H9 (cell line): ENCODE measurements at regions not wholly inside any gene's neighbourhood (a gene's known extent, or its start where the extent isn't known, plus 50 kb on each side); places are given as distances from the start of the nearest gene placed in this dataset.

Experiments used
- DNase-seq: peaks from one replicate; pipeline ENCODE4 v3.0.0-alpha.2; 2017
- H2AFZ ChIP-seq: one replicate; pipeline ENCODE4 v1.6.1; 2013; ENCODE audit warnings: mild to moderate bottlenecking, low read length, control low read depth, moderate library complexity
- H2AK5ac ChIP-seq: 2 replicates; pipeline ENCODE4 v1.6.1; 2013; ENCODE audit warnings: low read length, control low read depth, mixed read lengths; ENCODE audit not compliant: insufficient read length
- H2BK120ac ChIP-seq: one replicate; pipeline ENCODE4 v1.6.1; 2013; ENCODE audit warnings: low read depth, mild to moderate bottlenecking, low read length, control low read depth, inconsistent platforms; ENCODE audit not compliant: poor library complexity, severe bottlenecking
- H2BK12ac ChIP-seq: 2 replicates; pipeline ENCODE4 v1.6.1; 2013; ENCODE audit warnings: low read length, control low read depth, mixed read lengths, low read depth; ENCODE audit not compliant: insufficient read length
- H2BK15ac ChIP-seq: 2 replicates; pipeline ENCODE4 v1.6.1; 2013; ENCODE audit warnings: low read depth, low read length, control low read depth
- H2BK20ac ChIP-seq: one replicate; pipeline ENCODE4 v1.6.1; 2013; ENCODE audit warnings: low read depth, mild to moderate bottlenecking, low read length, control low read depth, inconsistent platforms; ENCODE audit not compliant: poor library complexity, severe bottlenecking
- H2BK5ac ChIP-seq: 2 replicates; pipeline ENCODE4 v1.6.1; 2013; ENCODE audit warnings: low read length, control low read depth, mixed read lengths; ENCODE audit not compliant: insufficient read length
- H3K14ac ChIP-seq: 2 replicates; pipeline ENCODE4 v1.6.1; 2013; ENCODE audit warnings: low read length, control low read depth; ENCODE audit not compliant: insufficient read depth
- H3K18ac ChIP-seq: 2 replicates; pipeline ENCODE4 v1.6.1; 2013; ENCODE audit warnings: low read depth, mild to moderate bottlenecking, mixed read lengths, low read length, control low read depth; ENCODE audit not compliant: insufficient read length
- H3K23ac ChIP-seq: 2 replicates; pipeline ENCODE4 v1.6.1; 2013; ENCODE audit warnings: low read length, control low read depth, mixed read lengths, low read depth; ENCODE audit not compliant: insufficient read length
- H3K23me2 ChIP-seq: 2 replicates; pipeline ENCODE4 v1.6.1; 2013; ENCODE audit warnings: low read depth, mild to moderate bottlenecking, mixed read lengths, low read length, control low read depth; ENCODE audit not compliant: insufficient read length, poor library complexity, severe bottlenecking
- H3K27ac ChIP-seq: 2 replicates; pipeline ENCODE4 v1.5.1; 2013; ENCODE audit warnings: low read length, control low read depth, mixed read lengths, low read depth; ENCODE audit not compliant: insufficient read length
- H3K27me3 ChIP-seq: 2 replicates; pipeline ENCODE4 v1.6.1; 2013; ENCODE audit warnings: low read length, control low read depth, inconsistent platforms; ENCODE audit not compliant: insufficient read depth
- H3K4ac ChIP-seq: 2 replicates; pipeline ENCODE4 v1.6.1; 2013; ENCODE audit warnings: low read depth, mild to moderate bottlenecking, control low read depth, inconsistent platforms, low read length, moderate library complexity
- H3K4me1 ChIP-seq: 2 replicates; pipeline ENCODE4 v1.6.1; 2013; ENCODE audit warnings: low read length, control low read depth, inconsistent platforms; ENCODE audit not compliant: insufficient read depth
- H3K4me2 ChIP-seq: 2 replicates; pipeline ENCODE4 v1.6.1; 2013; ENCODE audit warnings: low read length, control low read depth, mixed read lengths; ENCODE audit not compliant: insufficient read length, insufficient read depth
- H3K56ac ChIP-seq: 2 replicates; pipeline ENCODE4 v1.6.1; 2013; ENCODE audit warnings: low read depth, mild to moderate bottlenecking, mixed read lengths, low read length, control low read depth; ENCODE audit not compliant: insufficient read length
- H3K79me1 ChIP-seq: 2 replicates; pipeline ENCODE4 v1.6.1; 2013; ENCODE audit warnings: low read depth, mild to moderate bottlenecking, moderate library complexity, low read length, control low read depth, inconsistent platforms; ENCODE audit not compliant: insufficient read depth, poor library complexity, severe bottlenecking
- H3K79me2 ChIP-seq: 2 replicates; pipeline ENCODE4 v1.6.1; 2013; ENCODE audit warnings: low read length, control low read depth, inconsistent platforms; ENCODE audit not compliant: insufficient read depth
- H3K9ac ChIP-seq: 2 replicates; pipeline ENCODE4 v1.6.1; 2013; ENCODE audit warnings: low read length, control low read depth, mixed read lengths; ENCODE audit not compliant: insufficient read length; ENCODE audit errors: extremely low read depth
- H3K9me3 ChIP-seq: one replicate; pipeline ENCODE4 v1.6.1; 2013; ENCODE audit warnings: low read depth, low read length, inconsistent platforms; ENCODE audit not compliant: control insufficient read depth
- H3T11ph ChIP-seq: one replicate; pipeline ENCODE4 v1.6.1; 2013; ENCODE audit warnings: mild to moderate bottlenecking, low read length, control low read depth, inconsistent platforms
- H4K20me1 ChIP-seq: one replicate; pipeline ENCODE4 v1.6.1; 2013; ENCODE audit not compliant: control insufficient read depth, insufficient read length, insufficient read depth
- H4K5ac ChIP-seq: 2 replicates; pipeline ENCODE4 v1.6.1; 2013; ENCODE audit warnings: low read depth, mild to moderate bottlenecking, mixed read lengths, low read length, control low read depth; ENCODE audit not compliant: insufficient read length
- H4K8ac ChIP-seq: replicated peaks from 2 replicates; pipeline ENCODE4 v1.6.1; 2013; ENCODE audit warnings: low read length, control low read depth, mixed read lengths, low read depth; ENCODE audit not compliant: insufficient read length
- H4K91ac ChIP-seq: 2 replicates; pipeline ENCODE4 v1.6.1; 2013; ENCODE audit warnings: low read depth, mild to moderate bottlenecking, moderate library complexity, mixed read lengths, low read length, control low read depth; ENCODE audit not compliant: insufficient read length
- H3K27ac Mint-ChIP-seq, 3 experiments: 2 replicates in 2 of 3; 3 replicates in 1 of 3; pipeline ENCODE4 v1.8.0; 2020 to 2021; ENCODE audit warnings: mixed read lengths in 3 of 3, mild to moderate bottlenecking in 1 of 3, moderate library complexity in 1 of 3
- H3K27me3 Mint-ChIP-seq: 2 replicates; pipeline ENCODE4 v1.8.0; 2021; ENCODE audit warnings: low read depth, mild to moderate bottlenecking, moderate library complexity, mixed read lengths
- H3K36me3 Mint-ChIP-seq, 3 experiments: 2 replicates in 2 of 3; 3 replicates in 1 of 3; pipeline ENCODE4 v1.8.0; 2020 to 2021; ENCODE audit warnings: low read depth in 3 of 3, mixed read lengths in 3 of 3; ENCODE audit not compliant: insufficient read depth in 1 of 3
- H3K4me1 Mint-ChIP-seq, 2 experiments: 2 replicates each; pipeline ENCODE4 v1.8.0; 2020; ENCODE audit warnings: mixed read lengths in 2 of 2
- H3K4me3 Mint-ChIP-seq, 2 experiments: 2 replicates in 1 of 2; 3 replicates in 1 of 2; pipeline ENCODE4 v1.8.0; 2020 to 2021; ENCODE audit warnings: mild to moderate bottlenecking in 2 of 2, mixed read lengths in 2 of 2, moderate library complexity in 1 of 2
- H3K9me3 Mint-ChIP-seq, 2 experiments: 2 replicates in 1 of 2; 3 replicates in 1 of 2; pipeline ENCODE4 v1.8.0; 2020; ENCODE audit warnings: mild to moderate bottlenecking in 2 of 2, mixed read lengths in 2 of 2, moderate library complexity in 1 of 2
- WGBS: extraction: QIAGEN DNeasy Blood & Tissue Kit; methylation state at CpG from one replicate; pipeline ENCODE4 v1.1.7; 2013; ENCODE audit warnings: missing lambda C conversion rate, low lambda C conversion rate, mixed read lengths; ENCODE audit not compliant: insufficient read length; ENCODE audit errors: extremely low coverage; 5-methylcytosine and 5-hydroxymethylcytosine counted together
- TF ChIP-seq, protein P1 (sequence below): fragments of 200-600 bp; sonication (generic); conservative IDR thresholded peaks from 3 replicates; pipeline ENCODE4 v1.8.0; 2021; ENCODE audit warnings: antibody characterized with exemption, mild to moderate bottlenecking

DNA sequence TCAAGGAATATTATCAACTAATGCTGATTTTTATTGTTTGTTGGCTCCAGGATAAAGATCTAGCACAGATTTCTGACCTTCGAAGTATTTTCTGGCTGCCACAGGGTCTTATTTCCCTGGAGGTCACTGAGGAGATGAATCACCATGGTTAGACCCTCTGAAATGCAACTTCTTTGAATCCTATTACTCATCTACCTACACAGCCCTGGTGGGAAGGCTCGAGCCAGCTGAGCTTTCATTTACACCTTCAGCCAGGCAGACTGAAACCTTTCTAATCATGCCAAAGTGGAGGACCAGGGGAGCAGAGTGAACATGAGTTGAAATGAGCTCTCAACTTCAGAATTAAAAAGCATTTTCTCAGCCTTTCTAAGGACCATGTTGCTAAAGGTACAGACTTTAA is 130.5 kb downstream of the SMIM20 start:
- Histone ChIP-seq H2BK15ac (no peak overlapping the region), H2BK20ac (no peak overlapping the region), H3K23ac (no peak overlapping the region), H3K14ac (no peak overlapping the region), H3T11ph (no peak overlapping the region), H3K79me2 (no peaks in the 10 kb centered on the region), H2BK5ac (no peak overlapping the region), H3K27me3 (no peaks in the 10 kb centered on the region), H3K79me1 (no peaks in the 10 kb centered on the region), H3K18ac (no peak overlapping the region), H3K9ac (no peak overlapping the region), H3K23me2 (no peaks in the 10 kb centered on the region), H3K4ac (no peak overlapping the region), H3K27ac (no peak overlapping the region), H2BK120ac (no peak overlapping the region), H2AFZ (no peak overlapping the region), H4K8ac (no peak overlapping the region), H4K5ac (no peak overlapping the region), H4K91ac (no peak overlapping the region), H3K9me3 (no peaks in the 10 kb centered on the region), H3K56ac (no peak overlapping the region), H3K4me2 (no peak overlapping the region), H2AK5ac (no peak overlapping the region), H3K4me1 (no peaks in the 10 kb centered on the region), H2BK12ac (no peak overlapping the region), H4K20me1 (no peaks in the 10 kb centered on the region)
- DNase-seq: no peak
- Mint-ChIP-seq H3K27me3 (peaks cover under 1% of the 10 kb centered on the region), H3K4me1 (peaks cover 12 to 13% of the 10 kb centered on the region in 2 experiments), H3K27ac (no peak overlapping the region), H3K36me3 (peaks cover 0 to 5% (median 3%) of the 10 kb centered on the region in 3 experiments; a peak in 3 of 7 replicates), H3K9me3 (peaks cover 3% of the 10 kb centered on the region in 2 experiments; a peak in 4 of 5 replicates), H3K4me3 (no peak overlapping the region)
- TF ChIP-seq, protein P1, sequence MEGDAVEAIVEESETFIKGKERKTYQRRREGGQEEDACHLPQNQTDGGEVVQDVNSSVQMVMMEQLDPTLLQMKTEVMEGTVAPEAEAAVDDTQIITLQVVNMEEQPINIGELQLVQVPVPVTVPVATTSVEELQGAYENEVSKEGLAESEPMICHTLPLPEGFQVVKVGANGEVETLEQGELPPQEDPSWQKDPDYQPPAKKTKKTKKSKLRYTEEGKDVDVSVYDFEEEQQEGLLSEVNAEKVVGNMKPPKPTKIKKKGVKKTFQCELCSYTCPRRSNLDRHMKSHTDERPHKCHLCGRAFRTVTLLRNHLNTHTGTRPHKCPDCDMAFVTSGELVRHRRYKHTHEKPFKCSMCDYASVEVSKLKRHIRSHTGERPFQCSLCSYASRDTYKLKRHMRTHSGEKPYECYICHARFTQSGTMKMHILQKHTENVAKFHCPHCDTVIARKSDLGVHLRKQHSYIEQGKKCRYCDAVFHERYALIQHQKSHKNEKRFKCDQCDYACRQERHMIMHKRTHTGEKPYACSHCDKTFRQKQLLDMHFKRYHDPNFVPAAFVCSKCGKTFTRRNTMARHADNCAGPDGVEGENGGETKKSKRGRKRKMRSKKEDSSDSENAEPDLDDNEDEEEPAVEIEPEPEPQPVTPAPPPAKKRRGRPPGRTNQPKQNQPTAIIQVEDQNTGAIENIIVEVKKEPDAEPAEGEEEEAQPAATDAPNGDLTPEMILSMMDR: no peak
- WGBS: no CpG with 5 or more reads among the region's 2 CpGs
